ENCODE measurements at regions not wholly inside any gene's neighbourhood (a gene's known extent, or its start where the extent isn't known, plus 50 kb on each side); places are given as distances from the start of the nearest gene placed in this dataset.

DNA sequence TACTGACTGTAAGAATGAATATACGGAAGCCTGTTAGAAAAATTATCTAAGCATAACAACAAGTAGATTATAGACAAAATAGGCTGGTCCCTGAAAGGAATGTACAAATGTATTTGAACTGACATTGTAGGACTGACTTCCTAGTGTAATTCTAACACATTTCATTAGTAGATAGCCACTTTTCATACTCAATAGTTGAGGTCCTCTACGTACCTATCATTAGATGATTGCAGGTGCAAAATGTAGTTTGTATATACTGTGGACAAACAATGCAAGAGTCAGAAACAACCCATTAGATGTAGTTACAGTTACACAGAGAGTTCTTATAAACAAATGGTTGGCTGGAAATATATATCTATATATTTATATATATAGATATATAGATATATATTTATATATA is 402.3 kb upstream of the SLITRK6 start:
- Histone ChIP-seq H3K4me3 (no peak overlapping the region), H3K27ac (no peak overlapping the region)

- H3K4me3 ChIP-seq: no peak overlapping the region
Observed at GRCh38 chr13:86193281-86193680, 394.1 kb upstream of the SLITRK6 start.

GRCh38 chr13:86188170-86188569 is 389.0 kb upstream of the SLITRK6 start:
- Histone ChIP-seq H3K27ac (no peak overlapping the region), H3K4me3 (no peak overlapping the region)

More at GRCh38 chr13:86193281-86193680, 394.1 kb upstream of the SLITRK6 start:
- H3K27ac ChIP-seq: no peak overlapping the region

DNA sequence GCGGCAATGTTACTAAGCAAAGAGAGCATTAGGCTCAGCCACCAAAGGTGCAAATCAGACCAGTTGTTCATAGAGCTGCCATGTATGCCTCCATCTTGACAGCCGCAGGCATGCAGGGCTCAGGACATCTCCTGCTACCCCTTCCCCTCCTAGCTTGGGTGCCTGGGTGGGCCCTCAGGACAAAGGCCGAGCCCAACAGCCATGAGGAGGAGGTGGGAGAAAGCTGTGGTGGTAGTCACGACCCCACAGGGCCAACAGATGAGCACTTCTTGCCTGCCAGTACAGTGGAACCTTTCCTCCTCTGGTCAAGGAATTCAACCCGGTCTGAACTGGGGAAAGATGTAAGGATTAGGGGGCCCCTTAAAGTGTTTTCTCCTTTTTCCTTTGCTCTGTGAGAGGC is 386.4 kb upstream of the SLITRK6 start:
- Histone ChIP-seq H3K27ac (no peak overlapping the region), H3K4me3 (no peak overlapping the region)

- H3K27ac ChIP-seq: no peak overlapping the region
- H3K4me3 ChIP-seq: no peak overlapping the region
Observed at GRCh38 chr13:86185107-86185506, 385.9 kb upstream of the SLITRK6 start.

DNA sequence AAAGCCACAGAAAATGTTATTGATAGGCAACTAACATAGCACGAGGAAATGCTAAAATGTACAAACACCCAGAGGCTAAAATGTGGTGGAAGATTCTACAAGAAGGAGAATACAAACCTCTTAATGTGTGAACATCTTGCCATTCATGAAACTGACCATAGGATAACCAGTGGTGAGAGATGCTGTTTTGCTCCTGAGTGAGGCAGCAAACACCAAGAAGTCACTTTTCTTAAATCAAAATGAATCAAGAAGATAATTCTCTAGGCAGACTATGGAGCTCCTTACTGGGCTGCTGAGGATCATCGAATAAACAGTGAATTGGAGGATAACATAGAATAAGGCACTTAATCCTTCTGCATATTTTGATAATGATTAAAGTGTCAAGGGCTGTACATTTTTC is 375.4 kb upstream of the SLITRK6 start:
- H3K27ac ChIP-seq: no peak overlapping the region
- no peak overlapping the region for H3K4me3 ChIP-seq

DNA sequence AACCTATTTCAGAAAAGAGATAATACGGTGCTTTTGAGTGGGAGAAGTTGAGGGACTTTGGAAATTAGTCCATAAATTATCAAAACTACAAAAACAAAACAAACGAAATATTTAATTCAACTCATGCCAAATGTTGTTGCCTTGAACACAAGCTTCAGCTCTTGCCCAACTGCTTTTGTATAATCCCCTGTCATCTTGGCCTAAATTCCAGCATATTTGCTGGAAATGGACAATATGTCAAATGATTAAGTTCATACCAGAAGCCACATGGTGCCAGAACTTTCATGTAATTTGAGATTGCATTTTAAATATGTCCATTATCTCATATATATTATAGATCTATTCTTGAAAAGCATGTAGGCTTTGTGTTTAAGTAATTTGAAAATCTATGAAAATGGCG is 373.7 kb upstream of the SLITRK6 start:
- Histone ChIP-seq H3K27ac (no peak overlapping the region), H3K4me3 (no peak overlapping the region)

- Histone ChIP-seq H3K27ac (no peak overlapping the region), H3K4me3 (no peak overlapping the region)
Observed at GRCh38 chr13:86161257-86161656, 362.0 kb upstream of the SLITRK6 start.

DNA sequence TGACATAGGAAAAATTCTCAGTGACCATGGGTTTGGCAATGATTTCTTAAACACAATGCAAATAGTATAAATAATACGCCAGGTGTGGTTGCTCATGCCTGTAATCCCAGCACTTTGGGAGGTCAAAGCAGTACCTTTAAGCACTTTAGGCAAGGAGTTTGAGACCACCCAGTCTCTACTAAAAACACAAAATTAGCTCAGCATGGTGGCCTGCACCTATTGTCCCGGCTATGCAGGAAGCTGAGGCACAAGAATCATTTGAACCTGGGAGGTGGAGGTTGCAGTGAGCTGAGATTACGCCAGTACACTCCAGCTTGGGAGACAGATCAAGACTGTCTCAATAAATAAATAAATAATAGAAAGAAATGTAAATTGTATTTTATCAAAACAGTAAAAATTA is 356.5 kb upstream of the SLITRK6 start:
- no peak overlapping the region for H3K4me3 ChIP-seq
- no peak overlapping the region for H3K27ac ChIP-seq

DNA sequence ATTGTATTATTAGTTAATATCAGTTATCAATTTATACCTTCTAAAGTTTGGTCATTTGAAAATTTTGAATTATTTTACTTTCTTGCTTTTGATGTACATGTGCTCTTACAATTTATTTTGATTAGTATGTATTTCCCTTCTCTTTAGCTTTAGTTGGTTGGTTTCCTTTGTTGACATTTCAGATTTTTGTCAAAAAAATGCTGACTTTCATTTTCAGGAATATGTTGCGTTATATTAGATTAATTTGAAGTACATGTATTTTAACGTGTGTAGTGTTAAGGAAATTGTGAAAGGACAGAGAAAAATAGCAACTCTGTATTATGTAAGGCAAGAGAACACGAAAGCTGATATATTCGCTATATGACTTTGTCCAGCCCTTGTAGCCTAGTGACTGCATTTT is 342.9 kb upstream of the SLITRK6 start:
- no peak overlapping the region for H3K4me3 ChIP-seq
- no peak overlapping the region for H3K27ac ChIP-seq

- Histone ChIP-seq H3K27ac (no peak overlapping the region), H3K4me3 (no peak overlapping the region)
Observed at GRCh38 chr13:86135856-86136255, 336.6 kb upstream of the SLITRK6 start.

GRCh38 chr13:86121881-86122280 is 322.7 kb upstream of the SLITRK6 start:
- no peak overlapping the region for H3K4me3 ChIP-seq
- H3K27ac ChIP-seq: no peak overlapping the region

DNA sequence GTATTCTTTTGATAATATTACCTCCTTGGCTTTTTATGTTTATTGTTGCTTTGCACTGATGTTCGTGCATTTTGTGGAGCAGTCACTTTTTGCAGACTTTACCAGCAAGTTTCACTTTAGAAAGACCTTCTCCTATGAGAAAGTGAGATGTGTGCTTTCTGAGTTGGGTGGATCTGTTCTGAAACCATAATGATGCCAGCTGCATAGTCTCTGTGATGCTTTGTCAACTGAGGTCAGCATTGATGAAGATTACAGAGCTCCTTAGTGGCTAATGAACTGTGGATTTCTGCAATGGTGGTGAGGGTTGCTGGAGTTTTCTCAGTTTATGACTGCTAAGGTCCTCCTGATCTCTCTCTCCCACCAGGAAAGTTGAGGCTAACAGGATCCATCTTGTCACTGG is 309.9 kb upstream of the SLITRK6 start:
- H3K27ac ChIP-seq: no peak overlapping the region
- no peak overlapping the region for H3K4me3 ChIP-seq

DNA sequence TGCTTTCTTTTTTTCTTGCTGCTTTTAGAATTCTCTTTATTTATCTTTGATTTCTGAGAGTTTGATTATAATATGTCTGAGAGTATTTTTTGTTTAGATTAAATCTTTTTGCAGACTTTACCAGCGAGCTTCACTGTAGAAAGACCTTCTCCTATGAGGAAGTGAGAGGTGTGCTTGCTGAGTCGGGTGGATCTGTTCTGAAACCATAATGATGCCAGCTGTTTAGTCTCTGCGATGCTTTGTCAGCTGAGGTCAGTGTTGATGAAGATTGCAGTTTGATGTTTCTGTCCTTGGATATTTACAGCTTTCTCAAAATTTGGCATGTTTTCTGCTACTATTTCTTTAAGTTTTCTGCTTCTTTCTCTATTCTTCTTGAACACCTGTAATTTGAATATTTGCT is 309.1 kb upstream of the SLITRK6 start:
- no peak overlapping the region for H3K27ac ChIP-seq
- H3K4me3 ChIP-seq: no peak overlapping the region

- no peak overlapping the region for H3K4me3 ChIP-seq
- no peak overlapping the region for H3K27ac ChIP-seq
Observed at GRCh38 chr13:86098511-86098910, 299.3 kb upstream of the SLITRK6 start.

GRCh38 chr13:86095351-86095750 is 296.1 kb upstream of the SLITRK6 start:
- no peak overlapping the region for H3K4me3 ChIP-seq
- H3K27ac ChIP-seq: no peak overlapping the region

DNA sequence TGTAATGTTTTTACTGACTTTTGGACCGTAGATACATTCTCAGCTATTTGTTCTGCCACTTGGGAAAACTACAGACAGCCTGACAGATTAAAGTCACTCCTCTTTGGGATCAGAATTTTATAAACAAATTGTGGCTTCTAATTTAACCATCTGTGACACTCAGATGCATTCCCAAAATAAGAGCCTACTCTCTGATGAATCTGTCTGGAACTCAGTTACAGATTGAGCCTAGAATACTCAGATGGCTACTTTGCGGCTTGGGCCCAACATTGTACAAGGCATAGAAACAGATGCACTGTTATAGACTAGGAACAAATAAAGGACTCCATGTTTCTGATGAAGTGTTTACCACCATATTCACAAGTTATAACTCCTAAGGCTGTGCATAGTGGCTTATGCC is 291.0 kb upstream of the SLITRK6 start:
- Histone ChIP-seq H3K27ac (no peak overlapping the region), H3K4me3 (no peak overlapping the region)

DNA sequence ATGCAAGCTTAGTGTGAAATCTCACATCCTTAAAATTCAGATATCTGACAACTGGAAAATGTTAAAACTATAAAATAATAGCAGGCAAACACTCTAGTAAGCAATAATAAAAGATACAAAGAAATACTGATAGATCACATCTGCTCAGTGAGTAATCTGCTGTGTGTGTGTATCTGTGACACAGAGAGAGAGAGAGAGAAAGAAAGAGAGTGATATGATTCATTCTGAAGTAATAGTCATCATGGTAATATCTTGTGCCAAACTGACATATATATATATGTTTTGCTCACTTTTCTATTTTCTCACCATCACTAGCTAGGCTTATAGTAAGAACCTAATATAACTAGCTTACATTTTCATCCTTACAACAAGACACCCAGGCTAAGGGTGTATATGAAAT is 288.0 kb upstream of the SLITRK6 start:
- Histone ChIP-seq H3K27ac (no peak overlapping the region), H3K4me3 (no peak overlapping the region)

GRCh38 chr13:86085890-86086289 is 286.7 kb upstream of the SLITRK6 start:
- Histone ChIP-seq H3K27ac (no peak overlapping the region), H3K4me3 (no peak overlapping the region)

GRCh38 chr13:86082121-86082520 is 282.9 kb upstream of the SLITRK6 start:
- Histone ChIP-seq H3K27ac (no peak overlapping the region), H3K4me3 (no peak overlapping the region)

GRCh38 chr13:86080340-86080995 is 281.2 kb upstream of the SLITRK6 start:
- Histone ChIP-seq H3K27ac (no peak overlapping the region), H3K4me3 (no peak overlapping the region)

DNA sequence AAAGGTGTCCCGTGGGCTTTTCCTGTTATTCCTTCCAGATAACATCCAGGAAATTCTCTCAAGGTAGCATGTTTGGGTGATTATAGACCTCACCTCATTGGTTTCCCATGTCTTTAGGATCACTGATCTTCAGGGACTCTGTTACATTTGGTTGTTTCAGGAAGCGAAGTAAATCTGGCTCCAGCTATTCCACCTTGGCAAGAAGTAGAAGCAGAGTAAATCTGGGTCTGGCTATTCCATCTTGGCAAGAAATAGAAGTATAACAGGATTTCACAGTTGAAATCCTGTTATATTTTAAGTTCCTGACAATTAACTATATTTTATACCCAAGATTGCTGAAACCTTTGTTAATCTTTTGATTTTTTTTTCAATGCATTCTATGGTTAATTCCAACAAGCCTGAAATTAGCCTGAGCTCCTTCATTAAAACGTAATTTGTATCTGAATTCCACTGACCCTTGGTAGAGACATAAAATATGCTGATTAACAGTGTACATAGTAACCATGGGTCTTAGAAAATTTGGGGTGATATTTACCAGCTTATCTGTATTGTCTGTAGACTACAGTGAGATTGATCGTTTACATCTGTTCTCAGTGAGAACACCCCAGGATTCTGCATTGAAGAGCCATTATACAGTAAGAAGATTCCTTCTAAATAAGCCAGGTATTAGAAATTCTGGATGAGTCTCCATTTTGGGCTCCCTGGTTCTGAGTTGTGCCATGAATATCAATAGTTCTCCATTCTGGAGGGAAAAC is 267.6 kb upstream of the SLITRK6 start:
- Histone ChIP-seq H3K4me3 (no peak overlapping the region), H3K27ac (no peak overlapping the region)
